CD14-positive monocyte (primary cell): ENCODE measurements at regions not wholly inside any gene's neighbourhood (a gene's known extent, or its start where the extent isn't known, plus 50 kb on each side); places are given as distances from the start of the nearest gene placed in this dataset.

Experiments used
- DNase-seq, 3 donors: peaks; one replicate each; pipeline ENCODE4 v3.0.0-alpha.2; 2011 to 2022
- H2AFZ ChIP-seq: 2 replicates; pipeline ENCODE4 v1.6.0; 2012; ENCODE audit warnings: mild to moderate bottlenecking, low read depth, low read length, inconsistent platforms; ENCODE audit not compliant: insufficient read depth, poor library complexity, severe bottlenecking
- H3K27ac ChIP-seq, 2 donors: 1 replicate in 1 of 2; 2 replicates in 1 of 2; pipeline ENCODE4 v1.5.1; 2012 to 2013; ENCODE audit warnings: low read length in 2 of 2, control low read depth in 1 of 2, inconsistent platforms in 1 of 2, low read depth in 1 of 2, mild to moderate bottlenecking in 1 of 2
- H3K27me3 ChIP-seq, 2 donors: one replicate each; pipeline versions ENCODE4 v1.6.0 to v1.6.1; 2011 to 2013; ENCODE audit warnings: low read length in 2 of 2; ENCODE audit not compliant: control insufficient read depth in 2 of 2, insufficient read depth in 2 of 2
- H3K36me3 ChIP-seq, 2 donors: replicated peaks in 1 of 2; 1 replicate in 1 of 2; 2 replicates in 1 of 2; pipeline versions ENCODE4 v1.5.1 to v1.6.1; 2012 to 2013; ENCODE audit warnings: low read length in 2 of 2, control low read depth in 1 of 2, inconsistent platforms in 1 of 2, mild to moderate bottlenecking in 1 of 2; ENCODE audit not compliant: insufficient read depth in 2 of 2, control insufficient read depth in 1 of 2
- H3K4me1 ChIP-seq, 2 donors: 1 replicate in 1 of 2; 2 replicates in 1 of 2; pipeline versions ENCODE4 v1.5.1 to v1.6.1; 2012 to 2013; ENCODE audit warnings: low read length in 2 of 2, control low read depth in 1 of 2, inconsistent platforms in 1 of 2, mild to moderate bottlenecking in 1 of 2, moderate library complexity in 1 of 2; ENCODE audit not compliant: insufficient read depth in 2 of 2, control insufficient read depth in 1 of 2
- H3K4me2 ChIP-seq: replicated peaks from 2 replicates; pipeline ENCODE3; 2012; ENCODE audit warnings: low read length, moderate library complexity, mild to moderate bottlenecking; ENCODE audit not compliant: poor library complexity, severe bottlenecking; ENCODE audit errors: extremely low read depth
- H3K4me3 ChIP-seq, 3 experiments: fragments of 200-600 bp in 1 of 3; sonication (generic) in 1 of 3; replicated peaks in 1 of 3; 1 replicate in 2 of 3; 2 replicates in 1 of 3; pipeline ENCODE4 v1.5.1; 2011 to 2013; ENCODE audit warnings: low read length in 3 of 3, mild to moderate bottlenecking in 3 of 3, control low read depth in 2 of 3, low read depth in 2 of 3, inconsistent platforms in 1 of 3, moderate library complexity in 1 of 3
- H3K79me2 ChIP-seq: 2 replicates; pipeline ENCODE4 v1.6.0; 2012; ENCODE audit warnings: mild to moderate bottlenecking, control low read depth, inconsistent platforms, low read length, moderate library complexity; ENCODE audit not compliant: insufficient read depth
- H3K9ac ChIP-seq: 2 replicates; pipeline ENCODE4 v1.6.0; 2017; ENCODE audit warnings: low read length, mild to moderate bottlenecking; ENCODE audit not compliant: insufficient read depth, poor library complexity, severe bottlenecking
- H3K9me3 ChIP-seq, 2 donors: replicated peaks in 1 of 2; 1 replicate in 1 of 2; 2 replicates in 1 of 2; pipeline versions ENCODE4 v1.5.1 to v1.6.1; 2012 to 2013; ENCODE audit warnings: low read length in 2 of 2, control low read depth in 1 of 2; ENCODE audit not compliant: control insufficient read depth in 1 of 2, insufficient read depth in 1 of 2
- H4K20me1 ChIP-seq: 2 replicates; pipeline ENCODE4 v1.6.0; 2012; ENCODE audit warnings: mild to moderate bottlenecking, low read length, control low read depth, moderate library complexity; ENCODE audit not compliant: insufficient read depth
- H3K27ac Mint-ChIP-seq, 7 donors: one replicate each; pipeline ENCODE4 v1.8.0; 2020; ENCODE audit warnings: mild to moderate bottlenecking in 7 of 7, mixed read lengths in 7 of 7, moderate library complexity in 6 of 7, inconsistent platforms in 2 of 7
- H3K27me3 Mint-ChIP-seq, 3 donors: one replicate each; pipeline ENCODE4 v1.8.0; 2021 to 2022; ENCODE audit warnings: low read depth in 3 of 3, mild to moderate bottlenecking in 3 of 3, mixed read lengths in 3 of 3, moderate library complexity in 3 of 3, inconsistent platforms in 1 of 3
- H3K36me3 Mint-ChIP-seq, 2 donors: one replicate each; pipeline ENCODE4 v1.8.0; 2020; ENCODE audit warnings: mixed read lengths in 2 of 2, inconsistent platforms in 1 of 2, mild to moderate bottlenecking in 1 of 2
- H3K4me1 Mint-ChIP-seq: one replicate; pipeline ENCODE4 v1.8.0; 2020; ENCODE audit warnings: mild to moderate bottlenecking, mixed read lengths
- H3K4me3 Mint-ChIP-seq, 2 donors: one replicate each; pipeline ENCODE4 v1.8.0; 2020; ENCODE audit warnings: mild to moderate bottlenecking in 2 of 2, mixed read lengths in 2 of 2, moderate library complexity in 1 of 2
- H3K9me3 Mint-ChIP-seq, 7 donors: one replicate each; pipeline ENCODE4 v1.8.0; 2020 to 2022; ENCODE audit warnings: mixed read lengths in 7 of 7, mild to moderate bottlenecking in 6 of 7, moderate library complexity in 6 of 7, inconsistent platforms in 2 of 7
- WGBS: methylation state at CpG from one replicate; pipeline ENCODE4 v1.1.5; 2013; ENCODE audit warnings: missing lambda C conversion rate; ENCODE audit not compliant: insufficient coverage; 5-methylcytosine and 5-hydroxymethylcytosine counted together
- intact Hi-C, 2 donors: fragments of 100-400 bp; cut with micrococcal nuclease; formaldehyde crosslinking; loops; one replicate each; pipeline versions ENCODE4 v1.15.0 to v1.15.1; 2023
- TF ChIP-seq, protein P1 (sequence below): fragments of 200-600 bp; IDR thresholded peaks from one replicate; pipeline ENCODE4 v1.8.0; 2022; ENCODE audit warnings: antibody characterized with exemption, mild to moderate bottlenecking

DNA sequence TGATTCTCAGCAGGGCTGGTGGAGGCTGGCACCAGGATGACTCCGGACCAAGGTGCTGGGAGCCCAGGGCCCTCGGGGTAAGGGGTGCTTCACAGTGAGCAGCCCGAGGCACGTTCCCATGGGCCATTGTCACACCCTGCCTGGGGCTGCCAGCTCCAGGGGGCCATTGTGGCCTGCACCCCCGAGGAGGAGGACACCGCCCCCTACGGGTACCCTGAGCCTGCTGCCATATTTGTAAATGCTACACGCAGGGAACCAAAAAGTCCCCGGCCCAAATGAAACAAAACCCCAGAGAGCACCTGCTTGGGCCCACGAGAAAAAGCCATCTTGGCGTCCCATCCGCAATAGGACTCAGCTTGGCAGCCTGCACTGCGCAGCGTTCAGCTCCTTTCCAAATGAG, 64.7 kb upstream of the GATA5 start:
- Mint-ChIP-seq H3K4me3 (no peak overlapping the region), H3K27me3 (peaks cover 0 to 2% (median 1%) of the 10 kb centered on the region in 3 donors), H3K4me1 (no peaks in the 10 kb centered on the region), H3K27ac (no peak overlapping the region), H3K36me3 (no peaks in the 10 kb centered on the region), H3K9me3 (peaks cover 0 to 9% (median 7%) of the 10 kb centered on the region in 7 donors)
- no peak for DNase-seq
- H3K4me2 ChIP-seq: no peak overlapping the region
- TF ChIP-seq, protein P1, sequence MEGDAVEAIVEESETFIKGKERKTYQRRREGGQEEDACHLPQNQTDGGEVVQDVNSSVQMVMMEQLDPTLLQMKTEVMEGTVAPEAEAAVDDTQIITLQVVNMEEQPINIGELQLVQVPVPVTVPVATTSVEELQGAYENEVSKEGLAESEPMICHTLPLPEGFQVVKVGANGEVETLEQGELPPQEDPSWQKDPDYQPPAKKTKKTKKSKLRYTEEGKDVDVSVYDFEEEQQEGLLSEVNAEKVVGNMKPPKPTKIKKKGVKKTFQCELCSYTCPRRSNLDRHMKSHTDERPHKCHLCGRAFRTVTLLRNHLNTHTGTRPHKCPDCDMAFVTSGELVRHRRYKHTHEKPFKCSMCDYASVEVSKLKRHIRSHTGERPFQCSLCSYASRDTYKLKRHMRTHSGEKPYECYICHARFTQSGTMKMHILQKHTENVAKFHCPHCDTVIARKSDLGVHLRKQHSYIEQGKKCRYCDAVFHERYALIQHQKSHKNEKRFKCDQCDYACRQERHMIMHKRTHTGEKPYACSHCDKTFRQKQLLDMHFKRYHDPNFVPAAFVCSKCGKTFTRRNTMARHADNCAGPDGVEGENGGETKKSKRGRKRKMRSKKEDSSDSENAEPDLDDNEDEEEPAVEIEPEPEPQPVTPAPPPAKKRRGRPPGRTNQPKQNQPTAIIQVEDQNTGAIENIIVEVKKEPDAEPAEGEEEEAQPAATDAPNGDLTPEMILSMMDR: no peak
- peaks cover 0 to 5% of the 10 kb centered on the region in 2 donors for H3K9me3 ChIP-seq
- no peaks in the 10 kb centered on the region for H3K79me2 ChIP-seq
- WGBS: 90% methylated on average over 12 of the region's 14 CpGs
- no peak overlapping the region for H2AFZ ChIP-seq
- no peaks in the 10 kb centered on the region for H3K4me1 ChIP-seq
- no peak overlapping the region for H3K27ac ChIP-seq
- no peak overlapping the region for H3K4me3 ChIP-seq
- intact Hi-C loops: no loop called here
- H3K9ac ChIP-seq: no peak overlapping the region
- no peaks in the 10 kb centered on the region for H3K27me3 ChIP-seq
- no peaks in the 10 kb centered on the region for H4K20me1 ChIP-seq
- no peaks in the 10 kb centered on the region for H3K36me3 ChIP-seq

- Histone ChIP-seq H3K4me3 (no peak overlapping the region), H2AFZ (no peak overlapping the region), H4K20me1 (no peaks in the 10 kb centered on the region), H3K36me3 (no peaks in the 10 kb centered on the region), H3K9me3 (peaks cover 0 to 5% of the 10 kb centered on the region in 2 donors), H3K4me1 (no peaks in the 10 kb centered on the region), H3K27ac (no peak overlapping the region), H3K27me3 (peaks cover 0 to 3% of the 10 kb centered on the region in 2 donors), H3K79me2 (no peaks in the 10 kb centered on the region), H3K9ac (no peak overlapping the region), H3K4me2 (no peak overlapping the region)
- DNase-seq: no peak
- intact Hi-C loops: no loop called here
- Mint-ChIP-seq H3K27me3 (peaks cover 5 to 6% (median 6%) of the 10 kb centered on the region in 3 donors), H3K27ac (no peak overlapping the region), H3K9me3 (peaks cover 0 to 12% (median 7%) of the 10 kb centered on the region in 7 donors), H3K36me3 (no peaks in the 10 kb centered on the region), H3K4me1 (no peaks in the 10 kb centered on the region), H3K4me3 (no peak overlapping the region)
- TF ChIP-seq, protein P1: no peak
- WGBS: 95% methylated on average over 10 of the region's 14 CpGs
These were observed 67.1 kb upstream of the GATA5 start for GRCh38 chr20:62542862-62543261.
